SK-N-SH treated with all-trans-retinoic acid at 6 μM for 48 hours (cell line): ENCODE measurements at regions not wholly inside any gene's neighbourhood (a gene's known extent, or its start where the extent isn't known, plus 50 kb on each side); places are given as distances from the start of the nearest gene placed in this dataset.
A peak's percentile ranks its signal among the peaks of the same experiment; 100 is the strongest.

ENCODE experiments used
- ATAC-seq: fragments of 200-7000 bp; cut with Tn5 transposase; 3 replicates; pipeline ENCODE4 v1.9.1; 2020; ENCODE audit warnings: mild to moderate bottlenecking, moderate library complexity
- ARNTL ChIP-seq: fragments of 450-650 bp; formaldehyde crosslinking; IDR thresholded peaks from 2 replicates; pipeline ENCODE4 v1.5.0; 2020; ENCODE audit warnings: low read depth, mild to moderate bottlenecking, moderate library complexity, borderline replicate concordance
- BACH2 ChIP-seq: fragments of 250-450 bp; sonication (Bioruptor Pico); IDR thresholded peaks from 2 replicates; pipeline ENCODE4 v1.9.0; 2021; ENCODE audit warnings: mild to moderate bottlenecking, borderline replicate concordance
- CSDC2 ChIP-seq: fragments of 250-450 bp; sonication (Bioruptor Pico); IDR thresholded peaks from 2 replicates; pipeline ENCODE4 v1.5.0; 2020; ENCODE audit warnings: mild to moderate bottlenecking, moderate library complexity
- ESRRG ChIP-seq: fragments of 250-450 bp; sonication (Bioruptor Pico); IDR thresholded peaks from 2 replicates; pipeline ENCODE4 v1.6.1; 2021; ENCODE audit warnings: mild to moderate bottlenecking
- GLIS3 ChIP-seq: fragments of 250-450 bp; sonication (Bioruptor Pico); IDR thresholded peaks from 2 replicates; pipeline ENCODE4 v1.5.0; 2020; ENCODE audit warnings: mild to moderate bottlenecking, moderate library complexity
- ISL1 ChIP-seq: fragments of 250-450 bp; sonication (Bioruptor Pico); IDR thresholded peaks from 2 replicates; pipeline ENCODE4 v2.1.2; 2022; ENCODE audit warnings: mild to moderate bottlenecking, moderate library complexity
- OSR1 ChIP-seq: fragments of 250-450 bp; sonication (Bioruptor Pico); IDR thresholded peaks from 2 replicates; pipeline ENCODE4 v1.8.0; 2022; ENCODE audit warnings: moderate library complexity, mild to moderate bottlenecking, inconsistent platforms
- PPARA ChIP-seq: fragments of 250-450 bp; sonication (Bioruptor Pico); IDR thresholded peaks from 2 replicates; pipeline ENCODE4 v1.5.0; 2020; ENCODE audit warnings: mild to moderate bottlenecking, borderline replicate concordance
- RARB ChIP-seq: fragments of 250-450 bp; sonication (Bioruptor Pico); IDR thresholded peaks from 2 replicates; pipeline ENCODE4 v1.8.0; 2021; ENCODE audit warnings: mild to moderate bottlenecking, moderate library complexity
- SNAI2 ChIP-seq: fragments of 250-450 bp; sonication (Bioruptor Pico); IDR thresholded peaks from 2 replicates; pipeline ENCODE4 v1.5.0; 2020; ENCODE audit warnings: mild to moderate bottlenecking, moderate library complexity
- TCF4 ChIP-seq: fragments of 250-450 bp; sonication (Bioruptor Pico); IDR thresholded peaks from 2 replicates; pipeline ENCODE4 v1.8.0; 2021; ENCODE audit warnings: mild to moderate bottlenecking, moderate library complexity, borderline replicate concordance
- TOX ChIP-seq: fragments of 250-450 bp; sonication (Bioruptor Pico); IDR thresholded peaks from 2 replicates; pipeline ENCODE4 v1.8.0; 2021; ENCODE audit warnings: mild to moderate bottlenecking, moderate library complexity, borderline replicate concordance
- ZC3H10 ChIP-seq: fragments of 250-450 bp; sonication (Bioruptor Pico); IDR thresholded peaks from 2 replicates; pipeline ENCODE4 v1.5.1; 2021; ENCODE audit warnings: mild to moderate bottlenecking, moderate library complexity
- ZFP30 ChIP-seq: fragments of 450-650 bp; formaldehyde crosslinking; IDR thresholded peaks from 2 replicates; pipeline ENCODE4 v1.5.0; 2022; ENCODE audit warnings: mild to moderate bottlenecking, moderate library complexity
- ZNF565 ChIP-seq: fragments of 450-650 bp; formaldehyde crosslinking; conservative IDR thresholded peaks from 2 replicates; pipeline ENCODE4 v1.5.0; 2020; ENCODE audit warnings: low read depth, mild to moderate bottlenecking, moderate library complexity
- ZNF70 ChIP-seq: fragments of 450-650 bp; formaldehyde crosslinking; IDR thresholded peaks from 2 replicates; pipeline ENCODE4 v1.5.0; 2020; ENCODE audit warnings: mild to moderate bottlenecking, moderate library complexity
- ZNF8 ChIP-seq: fragments of 450-650 bp; formaldehyde crosslinking; IDR thresholded peaks from 2 replicates; pipeline ENCODE4 v1.5.0; 2020; ENCODE audit warnings: mild to moderate bottlenecking, moderate library complexity
- TF ChIP-seq, protein P1 (sequence below): fragments of 250-450 bp; sonication (Bioruptor Pico); IDR thresholded peaks from 2 replicates; pipeline ENCODE4 v1.5.1; 2020; ENCODE audit warnings: low read depth, mild to moderate bottlenecking, moderate library complexity
- TF ChIP-seq, protein P2 (sequence below): fragments of 250-450 bp; sonication (Bioruptor Pico); IDR thresholded peaks from 2 replicates; pipeline ENCODE4 v1.8.0; 2020; ENCODE audit warnings: mild to moderate bottlenecking, moderate library complexity, borderline replicate concordance
- TF ChIP-seq, protein P3 (sequence below): fragments of 250-450 bp; sonication (Bioruptor Pico); IDR thresholded peaks from 2 replicates; pipeline ENCODE4 v1.5.0; 2020; ENCODE audit warnings: mild to moderate bottlenecking, moderate library complexity
- TF ChIP-seq, protein P4 (sequence below): fragments of 250-450 bp; sonication (Bioruptor Pico); IDR thresholded peaks from 2 replicates; pipeline ENCODE4 v1.8.0; 2021; ENCODE audit warnings: low read depth, mild to moderate bottlenecking, moderate library complexity, borderline replicate concordance
- TF ChIP-seq, protein P5 (sequence below): fragments of 250-450 bp; sonication (Bioruptor Pico); IDR thresholded peaks from 2 replicates; pipeline ENCODE4 v1.5.1; 2021; ENCODE audit warnings: mild to moderate bottlenecking, moderate library complexity

DNA sequence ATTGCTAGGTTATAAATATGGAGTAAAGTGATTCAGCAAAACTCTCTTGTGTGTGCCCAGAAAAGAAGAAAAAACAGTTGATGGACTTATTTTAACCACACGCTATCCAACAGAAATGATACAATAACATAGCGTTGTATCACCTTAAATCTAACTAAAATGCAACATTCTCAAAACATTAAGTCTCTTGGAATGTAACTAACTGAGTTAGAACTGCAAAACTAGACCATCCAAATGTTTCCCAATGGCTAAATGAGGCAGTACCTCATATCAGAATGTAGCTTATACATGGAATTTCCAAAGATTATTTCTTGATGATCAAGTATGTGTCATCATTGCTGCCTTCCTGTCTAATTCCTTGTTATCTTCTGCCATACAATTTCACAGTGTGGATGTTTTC is 187.9 kb downstream of the CNTN3 start:
- no peak for ATAC-seq
- peak; percentile 66 for TF ChIP-seq ISL1 (CRISPR knock-in tag)
- no peak for TF ChIP-seq TOX (CRISPR knock-in tag)

DNA sequence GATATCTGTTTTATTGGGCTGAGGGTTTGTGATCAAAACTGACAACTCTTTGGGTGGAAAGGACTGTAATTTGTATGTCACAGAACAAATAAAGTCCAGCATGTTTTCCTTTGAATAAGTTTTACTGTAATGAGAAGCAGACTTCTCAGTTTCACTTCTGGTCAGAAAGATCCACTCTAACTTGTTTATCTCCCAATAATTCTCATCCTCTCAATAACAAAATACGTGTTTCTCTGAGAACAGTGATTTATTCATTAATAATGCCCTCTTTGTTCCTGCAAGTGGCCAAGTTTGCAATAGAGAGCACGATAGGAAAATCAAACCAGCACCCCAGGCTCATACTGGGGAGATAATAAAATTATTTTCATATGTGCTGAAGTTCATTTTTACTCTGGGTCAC is 190.6 kb downstream of the CNTN3 start:
- no peak for TF ChIP-seq ZNF565
- no peak for TF ChIP-seq CSDC2 (CRISPR knock-in tag)
- no peak for TF ChIP-seq BACH2 (CRISPR knock-in tag)
- TF ChIP-seq ZNF8: no peak
- no peak for TF ChIP-seq ZNF70
- no peak for TF ChIP-seq TCF4
- TF ChIP-seq, protein P1, sequence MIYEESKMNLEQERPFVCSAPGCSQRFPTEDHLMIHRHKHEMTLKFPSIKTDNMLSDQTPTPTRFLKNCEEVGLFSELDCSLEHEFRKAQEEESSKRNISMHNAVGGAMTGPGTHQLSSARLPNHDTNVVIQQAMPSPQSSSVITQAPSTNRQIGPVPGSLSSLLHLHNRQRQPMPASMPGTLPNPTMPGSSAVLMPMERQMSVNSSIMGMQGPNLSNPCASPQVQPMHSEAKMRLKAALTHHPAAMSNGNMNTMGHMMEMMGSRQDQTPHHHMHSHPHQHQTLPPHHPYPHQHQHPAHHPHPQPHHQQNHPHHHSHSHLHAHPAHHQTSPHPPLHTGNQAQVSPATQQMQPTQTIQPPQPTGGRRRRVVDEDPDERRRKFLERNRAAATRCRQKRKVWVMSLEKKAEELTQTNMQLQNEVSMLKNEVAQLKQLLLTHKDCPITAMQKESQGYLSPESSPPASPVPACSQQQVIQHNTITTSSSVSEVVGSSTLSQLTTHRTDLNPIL: no peak
- TF ChIP-seq TOX (CRISPR knock-in tag): no peak
- TF ChIP-seq ESRRG (CRISPR knock-in tag): no peak
- TF ChIP-seq ZC3H10: no peak
- no peak for TF ChIP-seq OSR1 (CRISPR knock-in tag)
- TF ChIP-seq PPARA (CRISPR knock-in tag): no peak
- ATAC-seq: no peak

DNA sequence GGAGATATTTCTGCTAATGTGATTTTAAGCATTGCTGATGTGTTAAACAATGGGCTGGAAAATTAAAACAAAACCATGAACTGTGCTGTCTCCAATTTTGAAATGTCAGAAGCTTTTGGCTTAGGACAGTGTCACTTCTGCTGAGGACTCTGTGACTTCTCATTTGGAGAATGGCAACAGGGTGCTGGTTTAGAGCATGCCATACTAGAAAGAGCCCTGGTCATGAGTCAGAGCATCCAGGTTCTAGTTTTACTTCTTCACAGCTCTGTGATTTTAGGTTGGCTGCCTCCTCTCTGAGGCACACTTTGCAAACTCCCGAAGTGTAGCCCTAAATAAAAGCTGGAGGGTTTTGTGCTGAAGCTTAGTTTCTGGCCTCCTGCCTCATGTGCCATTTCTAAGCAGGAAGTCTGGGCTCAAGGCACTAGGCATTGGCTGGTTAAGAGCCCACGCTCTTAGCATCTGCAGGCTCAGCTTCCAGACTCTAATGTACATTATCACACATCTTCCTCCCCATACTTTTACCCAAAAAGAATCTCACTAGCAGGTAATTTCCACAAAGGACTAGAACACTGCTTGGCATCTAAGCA is 193.8 kb downstream of the CNTN3 start:
- no peak for ATAC-seq
- TF ChIP-seq ZC3H10: no peak
- TF ChIP-seq ISL1 (CRISPR knock-in tag): 0 out of 2 replicates have a peak, but pooled peaks have one; percentile 27

DNA sequence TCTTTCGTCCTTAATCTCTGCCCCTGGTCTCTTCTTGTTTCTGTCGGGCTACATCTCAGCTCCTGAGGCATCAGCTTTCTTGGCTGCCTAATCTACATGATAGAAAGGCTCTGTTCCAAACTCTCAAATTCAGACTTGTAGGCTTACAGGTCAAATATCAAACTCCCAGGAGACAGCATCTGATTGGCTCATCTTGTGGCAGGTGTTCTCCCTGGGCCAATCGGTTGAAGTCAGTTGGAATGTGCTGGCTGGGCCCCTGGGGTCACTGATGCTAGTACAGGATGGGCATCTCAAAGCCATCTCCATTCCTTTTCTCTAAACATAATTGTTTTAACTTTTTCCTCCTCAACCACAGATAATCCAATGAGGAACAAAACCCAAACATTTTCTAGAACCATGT is 198.7 kb downstream of the CNTN3 start:
- TF ChIP-seq, protein P2, sequence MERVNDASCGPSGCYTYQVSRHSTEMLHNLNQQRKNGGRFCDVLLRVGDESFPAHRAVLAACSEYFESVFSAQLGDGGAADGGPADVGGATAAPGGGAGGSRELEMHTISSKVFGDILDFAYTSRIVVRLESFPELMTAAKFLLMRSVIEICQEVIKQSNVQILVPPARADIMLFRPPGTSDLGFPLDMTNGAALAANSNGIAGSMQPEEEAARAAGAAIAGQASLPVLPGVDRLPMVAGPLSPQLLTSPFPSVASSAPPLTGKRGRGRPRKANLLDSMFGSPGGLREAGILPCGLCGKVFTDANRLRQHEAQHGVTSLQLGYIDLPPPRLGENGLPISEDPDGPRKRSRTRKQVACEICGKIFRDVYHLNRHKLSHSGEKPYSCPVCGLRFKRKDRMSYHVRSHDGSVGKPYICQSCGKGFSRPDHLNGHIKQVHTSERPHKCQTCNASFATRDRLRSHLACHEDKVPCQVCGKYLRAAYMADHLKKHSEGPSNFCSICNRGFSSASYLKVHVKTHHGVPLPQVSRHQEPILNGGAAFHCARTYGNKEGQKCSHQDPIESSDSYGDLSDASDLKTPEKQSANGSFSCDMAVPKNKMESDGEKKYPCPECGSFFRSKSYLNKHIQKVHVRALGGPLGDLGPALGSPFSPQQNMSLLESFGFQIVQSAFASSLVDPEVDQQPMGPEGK: no peak
- TF ChIP-seq SNAI2 (no peak), ZNF565 (no peak), ARNTL (CRISPR knock-in tag) (no peak), ZNF8 (no peak), ZFP30 (CRISPR knock-in tag) (no peak), PPARA (CRISPR knock-in tag) (no peak), GLIS3 (CRISPR knock-in tag) (no peak), RARB (CRISPR knock-in tag) (no peak), TOX (CRISPR knock-in tag) (no peak), OSR1 (CRISPR knock-in tag) (no peak), TCF4 (no peak), ESRRG (CRISPR knock-in tag) (no peak), ISL1 (CRISPR knock-in tag) (no peak), ZC3H10 (no peak), CSDC2 (CRISPR knock-in tag) (no peak)
- TF ChIP-seq, protein P3, sequence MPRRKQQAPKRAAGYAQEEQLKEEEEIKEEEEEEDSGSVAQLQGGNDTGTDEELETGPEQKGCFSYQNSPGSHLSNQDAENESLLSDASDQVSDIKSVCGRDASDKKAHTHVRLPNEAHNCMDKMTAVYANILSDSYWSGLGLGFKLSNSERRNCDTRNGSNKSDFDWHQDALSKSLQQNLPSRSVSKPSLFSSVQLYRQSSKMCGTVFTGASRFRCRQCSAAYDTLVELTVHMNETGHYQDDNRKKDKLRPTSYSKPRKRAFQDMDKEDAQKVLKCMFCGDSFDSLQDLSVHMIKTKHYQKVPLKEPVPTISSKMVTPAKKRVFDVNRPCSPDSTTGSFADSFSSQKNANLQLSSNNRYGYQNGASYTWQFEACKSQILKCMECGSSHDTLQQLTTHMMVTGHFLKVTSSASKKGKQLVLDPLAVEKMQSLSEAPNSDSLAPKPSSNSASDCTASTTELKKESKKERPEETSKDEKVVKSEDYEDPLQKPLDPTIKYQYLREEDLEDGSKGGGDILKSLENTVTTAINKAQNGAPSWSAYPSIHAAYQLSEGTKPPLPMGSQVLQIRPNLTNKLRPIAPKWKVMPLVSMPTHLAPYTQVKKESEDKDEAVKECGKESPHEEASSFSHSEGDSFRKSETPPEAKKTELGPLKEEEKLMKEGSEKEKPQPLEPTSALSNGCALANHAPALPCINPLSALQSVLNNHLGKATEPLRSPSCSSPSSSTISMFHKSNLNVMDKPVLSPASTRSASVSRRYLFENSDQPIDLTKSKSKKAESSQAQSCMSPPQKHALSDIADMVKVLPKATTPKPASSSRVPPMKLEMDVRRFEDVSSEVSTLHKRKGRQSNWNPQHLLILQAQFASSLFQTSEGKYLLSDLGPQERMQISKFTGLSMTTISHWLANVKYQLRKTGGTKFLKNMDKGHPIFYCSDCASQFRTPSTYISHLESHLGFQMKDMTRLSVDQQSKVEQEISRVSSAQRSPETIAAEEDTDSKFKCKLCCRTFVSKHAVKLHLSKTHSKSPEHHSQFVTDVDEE (CRISPR knock-in tag): no peak
- TF ChIP-seq, protein P4, sequence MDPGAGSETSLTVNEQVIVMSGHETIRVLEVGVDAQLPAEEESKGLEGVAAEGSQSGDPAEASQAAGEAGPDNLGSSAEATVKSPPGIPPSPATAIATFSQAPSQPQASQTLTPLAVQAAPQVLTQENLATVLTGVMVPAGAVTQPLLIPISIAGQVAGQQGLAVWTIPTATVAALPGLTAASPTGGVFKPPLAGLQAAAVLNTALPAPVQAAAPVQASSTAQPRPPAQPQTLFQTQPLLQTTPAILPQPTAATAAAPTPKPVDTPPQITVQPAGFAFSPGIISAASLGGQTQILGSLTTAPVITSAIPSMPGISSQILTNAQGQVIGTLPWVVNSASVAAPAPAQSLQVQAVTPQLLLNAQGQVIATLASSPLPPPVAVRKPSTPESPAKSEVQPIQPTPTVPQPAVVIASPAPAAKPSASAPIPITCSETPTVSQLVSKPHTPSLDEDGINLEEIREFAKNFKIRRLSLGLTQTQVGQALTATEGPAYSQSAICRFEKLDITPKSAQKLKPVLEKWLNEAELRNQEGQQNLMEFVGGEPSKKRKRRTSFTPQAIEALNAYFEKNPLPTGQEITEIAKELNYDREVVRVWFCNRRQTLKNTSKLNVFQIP: no peak
- TF ChIP-seq, protein P1: no peak
- TF ChIP-seq, protein P5, sequence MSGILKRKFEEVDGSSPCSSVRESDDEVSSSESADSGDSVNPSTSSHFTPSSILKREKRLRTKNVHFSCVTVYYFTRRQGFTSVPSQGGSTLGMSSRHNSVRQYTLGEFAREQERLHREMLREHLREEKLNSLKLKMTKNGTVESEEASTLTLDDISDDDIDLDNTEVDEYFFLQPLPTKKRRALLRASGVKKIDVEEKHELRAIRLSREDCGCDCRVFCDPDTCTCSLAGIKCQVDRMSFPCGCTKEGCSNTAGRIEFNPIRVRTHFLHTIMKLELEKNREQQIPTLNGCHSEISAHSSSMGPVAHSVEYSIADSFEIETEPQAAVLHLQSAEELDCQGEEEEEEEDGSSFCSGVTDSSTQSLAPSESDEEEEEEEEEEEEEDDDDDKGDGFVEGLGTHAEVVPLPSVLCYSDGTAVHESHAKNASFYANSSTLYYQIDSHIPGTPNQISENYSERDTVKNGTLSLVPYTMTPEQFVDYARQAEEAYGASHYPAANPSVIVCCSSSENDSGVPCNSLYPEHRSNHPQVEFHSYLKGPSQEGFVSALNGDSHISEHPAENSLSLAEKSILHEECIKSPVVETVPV: no peak
- no peak for ATAC-seq
